ENCODE measurements at regions not wholly inside any gene's neighbourhood (a gene's known extent, or its start where the extent isn't known, plus 50 kb on each side); places are given as distances from the start of the nearest gene placed in this dataset.

GRCh38 chr3:64299206-64299605, 73.9 kb upstream of the PRICKLE2 start:
- TF ChIP-seq CTCF (IDR thresholded peaks at IDR 0.05; ENCODE audit: borderline replicate concordance, extremely low read depth, low read length, poor library complexity, severe bottlenecking): no peak
- no peak for TF ChIP-seq EZH2 (IDR thresholded peaks at IDR 0.05; ENCODE audit: borderline replicate concordance, low read depth, low read length, severe bottlenecking)
